ENCODE measurements at regions not wholly inside any gene's neighbourhood (a gene's known extent, or its start where the extent isn't known, plus 50 kb on each side); places are given as distances from the start of the nearest gene placed in this dataset.

- DNase-seq (ENCODE audit: low read depth) = no peak
Measured at GRCh38 chr21:35644523-35644922, 415.8 kb downstream of the SETD4 start.

GRCh38 chr21:35643176-35643575 lies 417.1 kb downstream of the SETD4 start:
- peak; percentile 65 for DNase-seq (ENCODE audit: low read depth)

DNA sequence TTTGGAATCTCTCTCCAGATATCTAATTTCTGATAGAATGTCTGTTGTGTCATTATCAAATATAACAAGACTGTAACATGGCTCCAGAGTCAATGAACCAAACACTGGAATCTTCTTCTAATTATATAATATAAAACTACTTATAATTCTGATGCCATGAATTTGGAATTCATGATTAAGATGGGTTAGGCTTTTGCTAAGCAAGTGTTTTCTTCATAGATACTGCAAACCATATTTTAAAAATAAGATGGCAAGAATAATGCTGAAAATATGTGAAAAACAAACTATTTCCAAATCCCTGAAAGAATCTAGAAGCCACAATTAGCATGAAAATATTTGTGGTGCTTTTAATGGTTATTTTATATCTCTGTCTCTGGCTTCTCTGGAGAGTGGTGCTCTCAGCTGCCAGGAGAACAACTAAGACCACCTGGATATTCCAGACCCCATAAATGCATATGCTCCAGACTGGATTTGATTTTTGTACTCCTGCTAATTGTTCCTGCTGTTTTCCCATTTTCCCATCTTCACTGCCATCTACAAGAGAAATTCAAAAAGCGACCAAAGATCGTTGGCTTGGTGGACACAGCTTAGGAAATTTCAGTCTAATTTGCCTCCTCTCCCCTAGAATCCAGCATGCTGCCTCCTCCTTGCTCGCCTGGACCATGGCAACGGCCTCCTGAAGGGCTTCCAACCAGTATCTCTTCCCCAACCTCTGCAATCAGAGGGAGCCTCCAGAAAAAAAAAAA lies 418.9 kb downstream of the SETD4 start:
- peak; percentile 21 for DNase-seq (ENCODE audit: low read depth)

- DNase-seq (ENCODE audit: low read depth) = peak; percentile 38
Measured at GRCh38 chr21:35637431-35637830, 422.9 kb downstream of the SETD4 start.

DNA sequence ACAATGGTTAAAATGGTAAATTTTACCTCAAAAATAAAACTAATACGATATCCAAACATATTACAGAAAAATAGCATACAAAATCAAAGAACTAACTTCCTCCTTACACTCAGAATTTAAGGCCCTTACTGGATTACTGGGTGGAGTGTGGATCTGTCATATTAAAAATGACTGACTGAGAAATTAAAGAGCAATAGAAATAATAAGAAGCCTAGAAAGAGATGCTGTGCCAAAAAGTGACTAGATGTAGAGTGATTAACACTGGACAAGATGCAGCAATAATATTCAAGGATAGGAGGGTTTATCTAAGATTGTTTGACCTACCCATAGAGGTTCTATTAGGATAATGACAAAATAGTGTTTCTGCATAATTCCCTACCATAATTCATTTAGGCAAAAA lies 424.3 kb downstream of the SETD4 start:
- DNase-seq (ENCODE audit: low read depth) = no peak

DNA sequence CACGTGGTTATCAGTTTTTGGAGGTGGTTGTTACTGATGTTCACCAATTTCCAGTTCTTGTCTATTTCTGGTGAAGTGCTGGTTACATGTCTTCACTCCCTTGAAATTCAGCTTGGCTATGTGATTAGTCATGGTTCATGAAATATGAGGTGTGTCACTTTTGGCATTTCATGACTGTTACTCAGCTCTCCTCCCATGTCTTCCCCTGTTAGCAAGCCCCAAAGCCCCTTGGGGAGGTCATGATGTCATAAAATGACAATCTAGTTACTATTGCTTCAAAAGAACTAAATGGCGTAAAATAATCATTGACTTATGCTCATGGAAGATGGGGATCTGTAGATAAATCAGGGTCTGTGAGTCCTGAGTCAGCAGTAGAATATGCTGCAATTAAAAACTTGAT lies 425.1 kb downstream of the SETD4 start:
- DNase-seq (ENCODE audit: low read depth) = peak; percentile 94

- no peak for DNase-seq (ENCODE audit: low read depth)
Measured at GRCh38 chr21:35633501-35633900, 426.8 kb downstream of the SETD4 start.

- DNase-seq (ENCODE audit: low read depth) = no peak
Measured at GRCh38 chr21:35632711-35633110, 427.6 kb downstream of the SETD4 start.

GRCh38 chr21:35628316-35628715 lies 432.0 kb downstream of the SETD4 start:
- peak; percentile 49 for DNase-seq (ENCODE audit: low read depth)

DNA sequence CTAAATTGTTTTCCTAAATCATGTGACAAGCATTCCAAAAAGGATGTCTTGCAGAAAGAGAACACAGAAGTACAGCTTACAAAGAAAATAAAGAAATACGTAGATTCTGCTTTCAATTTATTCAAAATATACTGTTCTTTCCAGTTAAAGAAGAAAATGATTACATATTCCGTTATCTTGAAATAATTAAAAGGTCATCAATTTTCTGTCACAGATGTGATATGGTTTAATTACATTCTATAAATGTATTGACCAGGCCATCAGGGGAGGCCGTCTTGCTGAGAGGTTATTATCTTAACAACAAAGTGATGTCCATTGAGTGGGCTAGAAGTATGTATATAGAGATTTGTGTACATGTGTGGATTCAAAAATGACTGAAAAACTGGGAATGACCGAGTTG lies 432.9 kb downstream of the SETD4 start:
- no peak for DNase-seq (ENCODE audit: low read depth)

- DNase-seq (ENCODE audit: low read depth) = no peak
Measured at GRCh38 chr21:35625576-35625975, 434.8 kb downstream of the SETD4 start.

DNA sequence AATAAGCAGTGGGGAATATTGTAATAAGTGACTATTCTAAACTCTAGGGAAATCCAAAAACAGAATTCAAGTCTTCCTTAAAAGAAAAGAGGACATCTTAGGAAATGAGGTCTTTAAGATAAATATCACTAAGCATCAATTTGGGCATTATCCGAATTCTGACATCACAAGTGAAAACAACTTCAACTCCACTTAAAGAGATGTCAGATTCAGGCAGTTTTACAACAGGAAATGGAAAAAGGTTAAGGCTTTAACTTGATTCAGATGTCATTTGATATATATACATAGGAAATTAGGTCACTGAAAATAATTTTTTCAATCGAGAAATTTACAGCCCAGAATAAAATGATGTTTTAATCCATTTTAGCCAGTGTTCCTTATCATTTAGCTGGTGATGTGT lies 435.4 kb downstream of the SETD4 start:
- DNase-seq (ENCODE audit: low read depth) = no peak

DNA sequence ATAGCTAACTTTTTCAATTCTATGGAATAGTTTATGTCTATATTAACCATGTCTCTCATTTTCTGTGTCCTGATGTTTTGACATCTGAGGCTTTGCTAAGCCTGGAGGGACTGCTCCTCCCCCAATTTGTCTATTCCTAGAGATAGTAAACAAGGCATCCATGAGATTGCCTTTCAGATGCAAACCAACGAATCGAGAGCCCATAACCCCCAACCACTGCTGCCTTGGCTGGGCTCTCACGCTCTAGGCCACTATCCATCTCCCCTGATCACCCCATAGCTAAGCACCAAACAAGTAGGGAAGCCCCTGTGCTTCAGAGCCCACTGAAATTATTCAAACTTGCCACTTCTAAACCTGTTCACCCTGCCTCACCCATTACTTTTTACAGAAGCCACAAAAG lies 437.7 kb downstream of the SETD4 start:
- no peak for DNase-seq (ENCODE audit: low read depth)

GRCh38 chr21:35619184-35619583 lies 441.1 kb downstream of the SETD4 start:
- peak; percentile 92 for DNase-seq (ENCODE audit: low read depth)

DNA sequence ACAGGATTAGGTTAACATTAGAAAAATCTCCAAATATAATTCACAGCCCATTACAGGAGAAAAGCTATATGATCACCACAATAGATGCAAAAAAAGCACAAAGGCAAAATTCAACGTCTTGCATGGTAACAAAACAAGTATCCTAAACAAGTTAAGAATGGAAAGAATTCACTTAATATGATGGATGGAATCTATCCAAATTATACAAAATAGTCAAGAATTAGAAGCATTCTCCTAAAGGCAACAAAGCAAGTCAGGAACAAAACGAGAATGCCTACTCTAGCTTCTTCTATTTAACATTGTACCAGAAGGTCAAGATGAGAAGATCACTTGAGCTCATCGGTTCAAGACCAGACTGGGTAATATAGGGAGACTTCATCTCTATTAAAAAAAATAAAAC lies 442.8 kb downstream of the SETD4 start:
- DNase-seq (ENCODE audit: low read depth) = no peak

- peak; percentile 59 for DNase-seq (ENCODE audit: low read depth)
Measured at GRCh38 chr21:35616090-35616489, 444.2 kb downstream of the SETD4 start.

DNA sequence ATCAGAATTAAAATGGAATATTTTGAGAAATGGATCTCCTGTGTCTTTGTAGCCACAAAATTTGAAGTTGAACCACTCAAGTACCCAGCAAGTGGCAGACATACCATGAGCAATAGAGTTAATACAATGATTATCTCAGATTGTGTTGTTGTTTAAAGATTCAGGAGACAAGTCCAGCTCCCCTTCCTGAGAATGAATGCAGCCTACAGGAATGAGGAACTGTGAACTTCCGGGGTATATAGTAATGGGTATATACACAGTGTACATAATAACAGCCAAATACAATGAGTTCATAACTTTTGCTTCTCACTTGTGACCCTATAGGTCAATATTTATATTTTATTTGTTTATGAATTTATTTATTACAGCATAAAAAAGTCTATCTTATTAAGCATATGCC lies 445.0 kb downstream of the SETD4 start:
- DNase-seq (ENCODE audit: low read depth) = no peak

GRCh38 chr21:35614396-35614921 lies 445.9 kb downstream of the SETD4 start:
- peak; percentile 87 for DNase-seq (ENCODE audit: low read depth)

DNA sequence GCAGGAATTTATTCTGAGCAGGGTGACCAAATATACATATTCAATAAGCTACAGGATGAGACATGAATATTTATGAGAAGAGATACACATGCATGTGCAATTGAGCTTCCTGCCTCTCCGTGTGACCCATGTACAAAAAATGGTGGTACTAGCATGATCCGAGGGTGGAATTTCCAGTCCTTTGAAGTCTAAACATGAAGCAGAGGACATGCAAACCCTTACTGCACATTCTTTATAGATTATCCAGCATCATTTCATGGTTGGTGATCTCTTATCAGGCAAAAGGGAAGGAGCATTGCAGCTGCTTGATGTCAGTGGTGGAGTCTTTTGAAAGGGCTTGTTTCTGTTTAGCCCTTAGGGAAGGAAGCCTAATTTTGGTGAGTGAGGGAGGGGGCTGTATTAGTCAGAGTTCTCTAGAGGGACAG lies 448.6 kb downstream of the SETD4 start:
- DNase-seq (ENCODE audit: low read depth) = peak; percentile 46

GRCh38 chr21:35609263-35609662 lies 451.1 kb downstream of the SETD4 start:
- DNase-seq (ENCODE audit: low read depth) = no peak

DNA sequence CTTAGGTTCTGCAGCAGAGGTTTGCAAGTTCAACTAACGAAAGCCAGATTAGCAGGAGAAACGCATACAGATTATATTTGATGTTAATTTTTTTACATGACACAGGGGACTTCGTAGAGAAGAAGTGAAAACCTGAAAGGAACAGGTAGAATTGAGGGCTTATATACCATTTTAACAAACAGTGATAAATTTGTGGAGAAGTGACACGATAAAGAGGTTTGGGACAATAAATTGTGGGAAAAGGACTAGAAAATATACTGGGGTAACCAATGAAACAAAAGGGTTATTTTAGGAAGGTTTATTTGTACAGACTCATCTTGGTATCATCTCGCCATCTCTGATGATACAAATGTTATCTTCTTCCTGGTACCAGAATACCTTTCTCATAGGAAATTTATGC lies 452.9 kb downstream of the SETD4 start:
- DNase-seq (ENCODE audit: low read depth) = no peak

GRCh38 chr21:35606578-35606977 lies 453.7 kb downstream of the SETD4 start:
- no peak for DNase-seq (ENCODE audit: low read depth)

DNA sequence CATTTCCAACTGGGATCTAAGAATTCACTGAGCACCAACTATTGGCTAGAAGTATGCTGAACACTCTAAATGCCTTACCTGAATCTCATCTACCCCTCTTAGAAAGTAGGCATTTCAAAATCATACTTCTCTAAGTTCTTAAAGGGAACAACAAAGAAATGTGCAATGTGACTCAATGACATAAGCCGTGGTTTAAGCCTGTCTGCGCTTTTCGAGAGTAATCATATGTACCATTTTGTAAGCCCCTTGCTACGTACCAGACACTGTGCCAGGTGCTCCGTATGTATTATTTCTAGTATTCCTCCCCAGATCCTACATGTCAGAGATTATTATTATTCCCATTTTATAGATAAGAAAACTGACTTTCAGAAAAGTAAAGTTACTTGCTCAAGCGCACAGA lies 454.2 kb downstream of the SETD4 start:
- no peak for DNase-seq (ENCODE audit: low read depth)

- DNase-seq (ENCODE audit: low read depth) = no peak
Measured at GRCh38 chr21:35603494-35603893, 456.8 kb downstream of the SETD4 start.

Measured in ELR (cell line).